ENCODE measurements at regions not wholly inside any gene's neighbourhood (a gene's known extent, or its start where the extent isn't known, plus 50 kb on each side); places are given as distances from the start of the nearest gene placed in this dataset.

GRCh38 chr15:47961401-47962090, 159.2 kb upstream of the SLC24A5 start:
- H3K23ac ChIP-seq (ENCODE audit: insufficient read length) = no peak overlapping the region
- H3K4me1 ChIP-seq (replicated peaks in 1 of 4; ENCODE audit: control insufficient read depth in 3 of 4, insufficient read depth in 4 of 4, low read length in 3 of 4) = peaks cover 0 to 8% (median 0%) of the 10 kb centered on the region in 4 experiments; a peak in 1 of 7 replicates
- no peak overlapping the region for H3K9ac ChIP-seq (replicated peaks in 1 of 4; ENCODE audit: extremely low read depth in 1 of 4, low read depth in 3 of 4, low read length in 3 of 4)
- H2AFZ ChIP-seq (ENCODE audit: low read length) = no peak overlapping the region
- no peak overlapping the region for H3K4me3 ChIP-seq (ENCODE audit: extremely low read depth in 1 of 4, insufficient read depth in 2 of 4, low read depth in 3 of 4, low read length in 4 of 4)
- H3K56ac ChIP-seq (replicated peaks; ENCODE audit: insufficient read length, low read depth, low read length) = no peak overlapping the region
- H2BK12ac ChIP-seq (ENCODE audit: low read depth, low read length) = no peak overlapping the region
- FAIRE-seq = no peak
- 90% methylated on average over 9 of the region's 9 CpGs; no CpG with 5 or more reads in 1 of the 2 experiments for WGBS, 2 experiments (ENCODE audit: extremely low coverage in 1 of 2, insufficient coverage in 1 of 2, insufficient read length in 1 of 2, insufficient replicate concordance in 2 of 2, low coverage in 1 of 2, low lambda C conversion rate in 2 of 2, missing lambda C conversion rate in 1 of 2)
- ChIA-PET POLR2A (ENCODE audit: partially characterized antibody) (no interaction called here), CTCF (ENCODE audit: partially characterized antibody) (no interaction called here)
- H3K79me2 ChIP-seq (ENCODE audit: control insufficient read depth in 1 of 2, insufficient read depth in 2 of 2, low read length in 2 of 2) = no peaks in the 10 kb centered on the region
- H3K9me3 ChIP-seq (ENCODE audit: insufficient read depth in 2 of 2, low read depth in 1 of 2, low read length in 1 of 2) = no peaks in the 10 kb centered on the region
- no peaks in the 10 kb centered on the region for H4K20me1 ChIP-seq (replicated peaks in 1 of 2; ENCODE audit: control insufficient read depth in 1 of 2, insufficient read depth in 2 of 2, low read length in 2 of 2)
- H4K5ac ChIP-seq (ENCODE audit: insufficient read length, low read depth, low read length) = no peak overlapping the region
- no peak overlapping the region for H3K4me2 ChIP-seq (ENCODE audit: insufficient read depth in 1 of 2, low read depth in 2 of 2, low read length in 2 of 2)
- no peaks in the 10 kb centered on the region for H3K79me1 ChIP-seq (ENCODE audit: low read depth, low read length)
- H2BK5ac ChIP-seq (ENCODE audit: low read depth, low read length) = no peak overlapping the region
- H3K4ac ChIP-seq (replicated peaks; ENCODE audit: insufficient read length, low read depth, low read length) = no peak overlapping the region
- DNase-seq (ENCODE audit: low read depth in 1 of 2, low spot score in 2 of 2) = no peak
- no peak overlapping the region for H4K91ac ChIP-seq (replicated peaks; ENCODE audit: insufficient read length, low read length)
- no peak overlapping the region for H2BK15ac ChIP-seq (ENCODE audit: low read length)
- no peaks in the 10 kb centered on the region for H3K36me3 ChIP-seq (ENCODE audit: control insufficient read depth in 2 of 4, insufficient read depth in 4 of 4, low read length in 3 of 4)
- no peaks in the 10 kb centered on the region for H3K23me2 ChIP-seq (ENCODE audit: low read depth, low read length)
- no peaks in the 10 kb centered on the region for H3K27me3 ChIP-seq (replicated peaks in 1 of 4; ENCODE audit: control insufficient read depth in 3 of 4, extremely low read depth in 1 of 4, insufficient read depth in 3 of 4, low read length in 3 of 4)
- H3K18ac ChIP-seq (ENCODE audit: extremely low read depth, low read length) = no peak overlapping the region
- no peak overlapping the region for H2BK120ac ChIP-seq (replicated peaks; ENCODE audit: low read depth, low read length)
- no peak overlapping the region for H2AK5ac ChIP-seq (ENCODE audit: low read depth, low read length)
- H2BK20ac ChIP-seq (ENCODE audit: low read length) = no peak overlapping the region
- no peak overlapping the region for H3K14ac ChIP-seq (ENCODE audit: insufficient read length)
- H3K27ac ChIP-seq (ENCODE audit: low read depth, low read length) = no peak overlapping the region
- no peak overlapping the region for H4K8ac ChIP-seq (ENCODE audit: extremely low read depth, insufficient read depth, low read length)
- no peak for TF ChIP-seq EGR1 (IDR thresholded peaks at IDR 0.05; ENCODE audit: borderline replicate concordance, low read depth, low read length)
- no peak for TF ChIP-seq GABPA (IDR thresholded peaks at IDR 0.05; ENCODE audit: borderline replicate concordance, insufficient read depth, low read length)
- no peak for TF ChIP-seq GTF2F1 (IDR thresholded peaks at IDR 0.05; ENCODE audit: borderline replicate concordance, low read depth, low read length)
- no peak for TF ChIP-seq PHF8 (conservative IDR thresholded peaks at IDR 0.05; ENCODE audit: low read depth, low read length)
- no peak for TF ChIP-seq ATF2 (IDR thresholded peaks at IDR 0.05; ENCODE audit: low read length)
- no peak for TF ChIP-seq POU5F1 (IDR thresholded peaks at IDR 0.05; ENCODE audit: low read depth, low read length)
- TF ChIP-seq SUZ12 (IDR thresholded peaks at IDR 0.05; ENCODE audit: low read length) = no peak
